WTC11 (cell line): ENCODE measurements at regions not wholly inside any gene's neighbourhood (a gene's known extent, or its start where the extent isn't known, plus 50 kb on each side); places are given as distances from the start of the nearest gene placed in this dataset.

Source experiments
- ATAC-seq: fragments of 200-7000 bp; cut with Tn5 transposase; 2 replicates; pipeline ENCODE4 v1.10.0; 2021; ENCODE audit warnings: mild to moderate bottlenecking, moderate library complexity
- CTCF ChIA-PET: fragments of 300-600 bp; sonication (Branson Sonifier 250); formaldehyde crosslinking; loops from one replicate; lab custom pipeline; 2021; ENCODE audit warnings: antibody characterized with exemption; lab: Charles Lee
- POLR2A ChIA-PET: fragments of 350-600 bp; sonication (Branson Sonifier 250); formaldehyde crosslinking; loops from one replicate; lab custom pipeline; 2021; ENCODE audit warnings: antibody characterized with exemption; lab: Charles Lee
- DNase-seq: peaks from one replicate; pipeline ENCODE4 v3.0.0; 2021; ENCODE audit warnings: low spot score
- H3K27ac Mint-ChIP-seq: 2 replicates; pipeline ENCODE4 v1.8.0; 2021; ENCODE audit warnings: mixed read lengths
- H3K27me3 Mint-ChIP-seq: 2 replicates; pipeline ENCODE4 v1.8.0; 2021; ENCODE audit warnings: low read depth, mild to moderate bottlenecking, moderate library complexity, mixed read lengths
- H3K36me3 Mint-ChIP-seq: 2 replicates; pipeline ENCODE4 v1.8.0; 2021; ENCODE audit warnings: mixed read lengths
- H3K4me1 Mint-ChIP-seq: 2 replicates; pipeline ENCODE4 v1.8.0; 2022; ENCODE audit warnings: mixed read lengths
- H3K4me3 Mint-ChIP-seq: 2 replicates; pipeline ENCODE4 v1.8.0; 2021; ENCODE audit warnings: mild to moderate bottlenecking, moderate library complexity, mixed read lengths
- H3K9me3 Mint-ChIP-seq: 2 replicates; pipeline ENCODE4 v1.8.0; 2021; ENCODE audit warnings: mixed read lengths
- ARID4B ChIP-seq: sonication (generic); formaldehyde crosslinking; IDR thresholded peaks from 2 replicates; pipeline ENCODE4 v1.8.0; 2023; ENCODE audit warnings: missing genetic modification reagents, mild to moderate bottlenecking, borderline replicate concordance
- CREB1 ChIP-seq: sonication (generic); formaldehyde crosslinking; IDR thresholded peaks from 2 replicates; pipeline ENCODE4 v1.8.0; 2023; ENCODE audit warnings: mild to moderate bottlenecking, missing genetic modification reagents
- E2F1 ChIP-seq: sonication (generic); formaldehyde crosslinking; IDR thresholded peaks from 2 replicates; pipeline ENCODE4 v1.8.0; 2022; ENCODE audit warnings: mild to moderate bottlenecking, missing genetic modification reagents
- E2F5 ChIP-seq: sonication (generic); formaldehyde crosslinking; IDR thresholded peaks from 2 replicates; pipeline ENCODE4 v1.8.1; 2022; ENCODE audit warnings: mild to moderate bottlenecking, moderate library complexity, missing genetic modification reagents
- FOXJ3 ChIP-seq: sonication (generic); formaldehyde crosslinking; IDR thresholded peaks from 2 replicates; pipeline ENCODE4 v1.9.0; 2021; ENCODE audit warnings: missing genetic modification reagents, mild to moderate bottlenecking, borderline replicate concordance
- FOXK1 ChIP-seq: sonication (generic); formaldehyde crosslinking; IDR thresholded peaks from 2 replicates; pipeline ENCODE4 v1.8.0; 2022; ENCODE audit warnings: mild to moderate bottlenecking, moderate library complexity, missing genetic modification reagents
- GRHL2 ChIP-seq: fragments of 250-450 bp; sonication (Bioruptor Pico); IDR thresholded peaks from 2 replicates; pipeline ENCODE4 v1.8.0; 2022; ENCODE audit warnings: mild to moderate bottlenecking, moderate library complexity; ENCODE audit not compliant: insufficient replicate concordance, severe bottlenecking
- HMGA2 ChIP-seq: fragments of 250-450 bp; sonication (Bioruptor Pico); IDR thresholded peaks from 2 replicates; pipeline ENCODE4 v1.4.0; 2021; ENCODE audit warnings: mild to moderate bottlenecking, moderate library complexity
- IRF2 ChIP-seq: sonication (generic); formaldehyde crosslinking; IDR thresholded peaks from 2 replicates; pipeline ENCODE4 v1.8.0; 2022; ENCODE audit warnings: low read depth, missing genetic modification reagents, borderline replicate concordance
- JUN ChIP-seq: sonication (generic); formaldehyde crosslinking; IDR thresholded peaks from 2 replicates; pipeline ENCODE4 v1.8.0; 2023; ENCODE audit warnings: mild to moderate bottlenecking, missing genetic modification reagents
- MYBL2 ChIP-seq: sonication (generic); formaldehyde crosslinking; IDR thresholded peaks from 2 replicates; pipeline ENCODE4 v1.8.1; 2023; ENCODE audit warnings: mild to moderate bottlenecking, moderate library complexity, missing genetic modification reagents
- NFE2L1 ChIP-seq: sonication (generic); formaldehyde crosslinking; IDR thresholded peaks from 2 replicates; pipeline ENCODE4 v1.8.1; 2023; ENCODE audit warnings: missing genetic modification reagents
- NFYB ChIP-seq: sonication (generic); formaldehyde crosslinking; conservative IDR thresholded peaks from 2 replicates; pipeline ENCODE4 v1.8.0; 2022; ENCODE audit warnings: low read depth, missing genetic modification reagents
- OVOL2 ChIP-seq: fragments of 250-450 bp; sonication (Bioruptor Pico); IDR thresholded peaks from 2 replicates; pipeline ENCODE4 v1.9.0; 2021; ENCODE audit warnings: mild to moderate bottlenecking, borderline replicate concordance
- SMAD3 ChIP-seq: sonication (generic); formaldehyde crosslinking; IDR thresholded peaks from 2 replicates; pipeline ENCODE4 v1.8.0; 2022; ENCODE audit warnings: missing genetic modification reagents, mild to moderate bottlenecking, borderline replicate concordance
- SMAD4 ChIP-seq: sonication (generic); formaldehyde crosslinking; IDR thresholded peaks from 2 replicates; pipeline ENCODE4 v1.8.0; 2022; ENCODE audit warnings: mild to moderate bottlenecking, missing genetic modification reagents
- TCF7 ChIP-seq: sonication (generic); formaldehyde crosslinking; IDR thresholded peaks from 2 replicates; pipeline ENCODE4 v1.8.0; 2022; ENCODE audit warnings: mild to moderate bottlenecking, low read depth, missing genetic modification reagents, moderate library complexity
- ZBTB21 ChIP-seq: sonication (generic); formaldehyde crosslinking; IDR thresholded peaks from 2 replicates; pipeline ENCODE4 v1.8.1; 2023; ENCODE audit warnings: mild to moderate bottlenecking, missing genetic modification reagents, borderline replicate concordance
- ZNF138 ChIP-seq: sonication (generic); formaldehyde crosslinking; conservative IDR thresholded peaks from 2 replicates; pipeline ENCODE4 v1.8.1; 2022; ENCODE audit warnings: mild to moderate bottlenecking, moderate library complexity, missing genetic modification reagents
- ZNF263 ChIP-seq: sonication (generic); formaldehyde crosslinking; IDR thresholded peaks from 2 replicates; pipeline ENCODE4 v1.8.1; 2022; ENCODE audit warnings: low read depth, mild to moderate bottlenecking, moderate library complexity, missing genetic modification reagents
- ZNF416 ChIP-seq: fragments of 250-450 bp; sonication (Bioruptor Pico); IDR thresholded peaks from 2 replicates; pipeline ENCODE4 v1.9.0; 2021; ENCODE audit warnings: mild to moderate bottlenecking, inconsistent platforms
- ZNF671 ChIP-seq: fragments of 250-450 bp; sonication (Bioruptor Pico); IDR thresholded peaks from 2 replicates; pipeline ENCODE4 v1.8.0; 2021; ENCODE audit warnings: mild to moderate bottlenecking
- TF ChIP-seq, protein P1 (sequence below): sonication (generic); formaldehyde crosslinking; IDR thresholded peaks from 2 replicates; pipeline ENCODE4 v1.8.0; 2022; ENCODE audit warnings: mild to moderate bottlenecking, missing genetic modification reagents
- TF ChIP-seq, protein P2 (sequence below): sonication (generic); formaldehyde crosslinking; IDR thresholded peaks from 2 replicates; pipeline ENCODE4 v1.8.0; 2022; ENCODE audit warnings: mild to moderate bottlenecking, missing genetic modification reagents
- TF ChIP-seq, protein P3 (sequence below): sonication (generic); formaldehyde crosslinking; IDR thresholded peaks from 2 replicates; pipeline ENCODE4 v1.8.1; 2023; ENCODE audit warnings: mild to moderate bottlenecking, missing genetic modification reagents, moderate library complexity

GRCh38 chr12:89800435-89800834, 91.8 kb upstream of the ATP2B1 start:
- Mint-ChIP-seq H3K36me3 (no peaks in the 10 kb centered on the region), H3K9me3 (no peaks in the 10 kb centered on the region), H3K4me3 (no peak overlapping the region), H3K27me3 (no peaks in the 10 kb centered on the region), H3K27ac (no peak overlapping the region), H3K4me1 (no peaks in the 10 kb centered on the region)
- ATAC-seq = no peak
- TF ChIP-seq, protein P1, sequence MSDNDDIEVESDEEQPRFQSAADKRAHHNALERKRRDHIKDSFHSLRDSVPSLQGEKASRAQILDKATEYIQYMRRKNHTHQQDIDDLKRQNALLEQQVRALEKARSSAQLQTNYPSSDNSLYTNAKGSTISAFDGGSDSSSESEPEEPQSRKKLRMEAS (CRISPR knock-in tag) = no peak
- TF ChIP-seq, protein P2, sequence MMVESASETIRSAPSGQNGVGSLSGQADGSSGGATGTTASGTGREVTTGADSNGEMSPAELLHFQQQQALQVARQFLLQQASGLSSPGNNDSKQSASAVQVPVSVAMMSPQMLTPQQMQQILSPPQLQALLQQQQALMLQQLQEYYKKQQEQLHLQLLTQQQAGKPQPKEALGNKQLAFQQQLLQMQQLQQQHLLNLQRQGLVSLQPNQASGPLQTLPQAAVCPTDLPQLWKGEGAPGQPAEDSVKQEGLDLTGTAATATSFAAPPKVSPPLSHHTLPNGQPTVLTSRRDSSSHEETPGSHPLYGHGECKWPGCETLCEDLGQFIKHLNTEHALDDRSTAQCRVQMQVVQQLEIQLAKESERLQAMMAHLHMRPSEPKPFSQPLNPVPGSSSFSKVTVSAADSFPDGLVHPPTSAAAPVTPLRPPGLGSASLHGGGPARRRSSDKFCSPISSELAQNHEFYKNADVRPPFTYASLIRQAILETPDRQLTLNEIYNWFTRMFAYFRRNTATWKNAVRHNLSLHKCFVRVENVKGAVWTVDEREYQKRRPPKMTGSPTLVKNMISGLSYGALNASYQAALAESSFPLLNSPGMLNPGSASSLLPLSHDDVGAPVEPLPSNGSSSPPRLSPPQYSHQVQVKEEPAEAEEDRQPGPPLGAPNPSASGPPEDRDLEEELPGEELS (CRISPR knock-in tag) = no peak
- TF ChIP-seq JUN (CRISPR knock-in tag) = no peak
- TF ChIP-seq, protein P3, sequence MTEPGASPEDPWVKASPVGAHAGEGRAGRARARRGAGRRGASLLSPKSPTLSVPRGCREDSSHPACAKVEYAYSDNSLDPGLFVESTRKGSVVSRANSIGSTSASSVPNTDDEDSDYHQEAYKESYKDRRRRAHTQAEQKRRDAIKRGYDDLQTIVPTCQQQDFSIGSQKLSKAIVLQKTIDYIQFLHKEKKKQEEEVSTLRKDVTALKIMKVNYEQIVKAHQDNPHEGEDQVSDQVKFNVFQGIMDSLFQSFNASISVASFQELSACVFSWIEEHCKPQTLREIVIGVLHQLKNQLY = no peak
- TF ChIP-seq ZNF671 (CRISPR knock-in tag) = no peak
- TF ChIP-seq FOXJ3 (CRISPR knock-in tag) = no peak
- no peak for TF ChIP-seq ZNF263 (CRISPR knock-in tag)
- no peak for TF ChIP-seq ZNF138 (CRISPR knock-in tag)
- no peak for TF ChIP-seq E2F5
- TF ChIP-seq MYBL2 = no peak
- no peak for TF ChIP-seq CREB1 (CRISPR knock-in tag)
- TF ChIP-seq E2F1 = no peak
- no peak for TF ChIP-seq ARID4B (CRISPR knock-in tag)
- no peak for TF ChIP-seq IRF2
- ChIA-PET CTCF (interaction anchor here (1.0 kb wide), 1 partner anchor 258 kb away, joined by 3 read pairs; no protein-coding TSS in a partner anchor), POLR2A (no interaction called here)
- no peak for DNase-seq

GRCh38 chr12:89799316-89799715, 90.7 kb upstream of the ATP2B1 start:
- Mint-ChIP-seq H3K4me1 (no peaks in the 10 kb centered on the region), H3K27ac (no peak overlapping the region), H3K9me3 (no peaks in the 10 kb centered on the region), H3K27me3 (no peaks in the 10 kb centered on the region), H3K36me3 (no peaks in the 10 kb centered on the region), H3K4me3 (no peak overlapping the region)
- ChIA-PET POLR2A (no interaction called here), CTCF (no interaction called here)
- DNase-seq = no peak
- no peak for ATAC-seq
- no peak for TF ChIP-seq SMAD4 (CRISPR knock-in tag)
- no peak for TF ChIP-seq NFE2L1 (CRISPR knock-in tag)
- TF ChIP-seq, protein P1 (CRISPR knock-in tag) = no peak
- no peak for TF ChIP-seq FOXK1 (CRISPR knock-in tag)
- TF ChIP-seq HMGA2 (CRISPR knock-in tag) = no peak
- no peak for TF ChIP-seq E2F1
- TF ChIP-seq ZNF416 (CRISPR knock-in tag) = no peak
- TF ChIP-seq TCF7 (CRISPR knock-in tag) = no peak
- TF ChIP-seq MYBL2 = no peak
- no peak for TF ChIP-seq ZNF671 (CRISPR knock-in tag)
- no peak for TF ChIP-seq SMAD3 (CRISPR knock-in tag)
- TF ChIP-seq OVOL2 = no peak
- TF ChIP-seq GRHL2 (CRISPR knock-in tag) = no peak
- TF ChIP-seq ZBTB21 (CRISPR knock-in tag) = no peak
- TF ChIP-seq NFYB (CRISPR knock-in tag) = no peak
